HEK293 (cell line): ENCODE measurements at regions not wholly inside any gene's neighbourhood (a gene's known extent, or its start where the extent isn't known, plus 50 kb on each side); places are given as distances from the start of the nearest gene placed in this dataset.

ENCODE experiments used
- CTCF ChIA-PET: fragments of 350-600 bp; formaldehyde crosslinking; extraction: SDS; loops from one replicate; lab custom pipeline; 2021; ENCODE audit warnings: antibody characterized with exemption; lab: Yijun Ruan, JAX
- POLR2A ChIA-PET: fragments of 300-600 bp; formaldehyde crosslinking; extraction: SDS; loops from one replicate; lab custom pipeline; 2020; ENCODE audit warnings: antibody characterized with exemption, inconsistent platforms; lab: Yijun Ruan, JAX
- H3K27ac ChIP-seq: fragments of 200-500 bp; sonication (Bioruptor generic); 2 replicates; pipeline ENCODE4 v1.5.1; 2014; ENCODE audit warnings: low read depth, low read length, control low read depth, inconsistent platforms; ENCODE audit errors: extremely low read depth
- H3K36me3 ChIP-seq, 2 experiments: fragments of 200-500 bp in 1 of 2; sonication (Bioruptor generic) in 1 of 2; 1 replicate in 1 of 2; 2 replicates in 1 of 2; pipeline ENCODE4 v1.5.1; 2014 to 2017; ENCODE audit warnings: inconsistent platforms in 2 of 2, low read length in 2 of 2; ENCODE audit not compliant: control insufficient read depth in 2 of 2, insufficient read depth in 1 of 2
- H3K4me1 ChIP-seq: fragments of 200-500 bp; sonication (Bioruptor generic); 2 replicates; pipeline ENCODE4 v1.5.1; 2014; ENCODE audit warnings: mild to moderate bottlenecking, low read length, inconsistent platforms; ENCODE audit not compliant: control insufficient read depth, insufficient read depth
- H3K4me3 ChIP-seq: 2 replicates; pipeline ENCODE4 v1.5.1; 2011; ENCODE audit warnings: low read depth, mild to moderate bottlenecking, control low read depth, low read length, moderate library complexity
- H3K9me3 ChIP-seq: fragments of 200-500 bp; sonication (Bioruptor generic); 2 replicates; pipeline ENCODE4 v1.5.1; 2014; ENCODE audit warnings: low read depth, low read length, inconsistent platforms; ENCODE audit not compliant: control insufficient read depth, insufficient read depth
- HIC1 ChIP-seq: fragments of 450-650 bp; formaldehyde crosslinking; IDR thresholded peaks from 2 replicates; pipeline ENCODE4 v1.5.1; 2016; ENCODE audit warnings: missing biosample characterization, missing genetic modification characterization
- REST ChIP-seq: fragments of 450-650 bp; formaldehyde crosslinking; IDR thresholded peaks from 2 replicates; pipeline ENCODE4 v1.5.1; 2016; ENCODE audit warnings: missing biosample characterization, missing genetic modification characterization
- SP2 ChIP-seq: fragments of 450-650 bp; formaldehyde crosslinking; IDR thresholded peaks from 2 replicates; pipeline ENCODE4 v1.5.1; 2016; ENCODE audit warnings: missing biosample characterization, missing genetic modification characterization
- ZBTB26 ChIP-seq: fragments of 450-650 bp; formaldehyde crosslinking; optimal IDR thresholded peaks from 2 replicates; pipeline ENCODE3; 2016; ENCODE audit warnings: missing biosample characterization, mild to moderate bottlenecking, missing genetic modification characterization
- ZBTB49 ChIP-seq: fragments of 450-650 bp; formaldehyde crosslinking; IDR thresholded peaks from 2 replicates; pipeline ENCODE4 v1.5.1; 2016; ENCODE audit warnings: missing biosample characterization, missing genetic modification characterization, low read depth
- ZFP41 ChIP-seq: fragments of 450-650 bp; formaldehyde crosslinking; IDR thresholded peaks from 2 replicates; pipeline ENCODE4 v1.5.1; 2016; ENCODE audit warnings: missing biosample characterization, missing genetic modification characterization, borderline replicate concordance
- ZIC2 ChIP-seq: fragments of 450-650 bp; formaldehyde crosslinking; IDR thresholded peaks from 2 replicates; pipeline ENCODE4 v1.5.1; 2016; ENCODE audit warnings: missing biosample characterization, missing genetic modification characterization
- ZNF2 ChIP-seq: fragments of 450-650 bp; formaldehyde crosslinking; IDR thresholded peaks from 2 replicates; pipeline ENCODE4 v1.5.1; 2016; ENCODE audit warnings: missing biosample characterization, missing genetic modification characterization
- ZNF280D ChIP-seq: fragments of 450-650 bp; formaldehyde crosslinking; IDR thresholded peaks from 2 replicates; pipeline ENCODE4 v1.5.1; 2016; ENCODE audit warnings: missing biosample characterization, missing genetic modification characterization
- ZNF302 ChIP-seq: fragments of 450-650 bp; formaldehyde crosslinking; IDR thresholded peaks from 2 replicates; pipeline ENCODE4 v1.5.1; 2016; ENCODE audit warnings: missing biosample characterization, missing genetic modification characterization, low read depth
- ZNF398 ChIP-seq: fragments of 450-650 bp; formaldehyde crosslinking; IDR thresholded peaks from 2 replicates; pipeline ENCODE4 v1.5.1; 2017; ENCODE audit warnings: missing biosample characterization, missing genetic modification characterization
- ZNF521 ChIP-seq: fragments of 450-650 bp; formaldehyde crosslinking; IDR thresholded peaks from 2 replicates; pipeline ENCODE4 v1.5.1; 2017; ENCODE audit warnings: missing biosample characterization, mild to moderate bottlenecking, missing genetic modification characterization
- ZNF549 ChIP-seq: fragments of 450-650 bp; IDR thresholded peaks from 2 replicates; pipeline ENCODE4 v1.5.1; 2018; ENCODE audit warnings: missing biosample characterization, missing genetic modification characterization, mild to moderate bottlenecking, inconsistent platforms, moderate library complexity
- ZNF571 ChIP-seq: fragments of 450-650 bp; formaldehyde crosslinking; IDR thresholded peaks from 2 replicates; pipeline ENCODE4 v1.5.0; 2017; ENCODE audit warnings: missing biosample characterization, missing genetic modification characterization
- ZNF76 ChIP-seq: fragments of 450-650 bp; formaldehyde crosslinking; IDR thresholded peaks from 2 replicates; pipeline ENCODE4; 2016; ENCODE audit warnings: low read depth, missing biosample characterization, missing genetic modification characterization, borderline replicate concordance
- ZNF768 ChIP-seq: fragments of 450-650 bp; formaldehyde crosslinking; IDR thresholded peaks from 2 replicates; pipeline ENCODE4 v1.5.1; 2018; ENCODE audit warnings: missing biosample characterization, mild to moderate bottlenecking, missing genetic modification characterization
- ZNF791 ChIP-seq: fragments of 450-650 bp; formaldehyde crosslinking; IDR thresholded peaks from 2 replicates; pipeline ENCODE4 v1.5.1; 2016; ENCODE audit warnings: missing biosample characterization, missing genetic modification characterization

GRCh38 chr1:172720339-172720738, 61.4 kb downstream of the FASLG start:
- no peak overlapping the region for H3K4me3 ChIP-seq
- no peaks in the 10 kb centered on the region for H3K9me3 ChIP-seq
- ChIA-PET POLR2A (interaction anchor here (1.8 kb wide), 1 partner anchor 188 kb away, joined by 7 read pairs; the partner anchor contains the start of gene SUCO), CTCF (interaction anchor here (0.6 to 2.8 kb wide), 19 partner anchors 9 to 700 kb away, joined by 3 to 15 read pairs (median 4); no protein-coding TSS in a partner anchor)
- no peak overlapping the region for H3K27ac ChIP-seq
- H3K36me3 ChIP-seq, result no peaks in the 10 kb centered on the region
- TF ChIP-seq ZNF549 (tag by site-specific recombination) (no peak), SP2 (tag by site-specific recombination) (no peak), ZNF768 (tag by site-specific recombination) (no peak), ZNF302 (tag by site-specific recombination) (no peak), ZNF791 (tag by site-specific recombination) (no peak), ZBTB26 (no peak), ZNF398 (tag by site-specific recombination) (no peak), REST (no peak), ZNF2 (tag by site-specific recombination) (no peak), ZFP41 (tag by site-specific recombination) (no peak), ZBTB49 (tag by site-specific recombination) (no peak), ZNF76 (tag by site-specific recombination) (no peak), ZIC2 (no peak), ZNF571 (tag by site-specific recombination) (no peak), ZNF521 (tag by site-specific recombination) (no peak)
- no peaks in the 10 kb centered on the region for H3K4me1 ChIP-seq

- no peak overlapping the region for H3K27ac ChIP-seq
- CTCF ChIA-PET, result interaction anchor here (0.5 kb wide), 1 partner anchor 114 kb away, joined by 3 read pairs; no protein-coding TSS in a partner anchor
These were observed 64.3 kb downstream of the FASLG start for GRCh38 chr1:172723251-172723650.

More at GRCh38 chr1:172723251-172723650, 64.3 kb downstream of the FASLG start:
- TF ChIP-seq HIC1 (tag by site-specific recombination) (no peak), ZNF280D (tag by site-specific recombination) (no peak)
- Histone ChIP-seq H3K4me1 (no peaks in the 10 kb centered on the region), H3K4me3 (no peak overlapping the region), H3K9me3 (no peaks in the 10 kb centered on the region), H3K36me3 (no peaks in the 10 kb centered on the region)
- POLR2A ChIA-PET, result no interaction called here
